ENCODE measurements at regions not wholly inside any gene's neighbourhood (a gene's known extent, or its start where the extent isn't known, plus 50 kb on each side); places are given as distances from the start of the nearest gene placed in this dataset.

GRCh38 chr20:40232756-40233155 lies 456.3 kb downstream of the MAFB start:
- H3K4me3 Mint-ChIP-seq (ENCODE audit: unreplicated experiment): no peak overlapping the region
- peaks cover 13% of the 10 kb centered on the region for H3K27me3 Mint-ChIP-seq (ENCODE audit: low read depth)
- peaks cover 3% of the 10 kb centered on the region for H3K9me3 Mint-ChIP-seq (ENCODE audit: low read depth)
- no peak for TF ChIP-seq CTCF (IDR thresholded peaks at IDR 0.05)
- H3K36me3 Mint-ChIP-seq (ENCODE audit: low read depth): no peaks in the 10 kb centered on the region
- H3K27ac Mint-ChIP-seq (ENCODE audit: unreplicated experiment): no peak overlapping the region
- peaks cover 20% of the 10 kb centered on the region for H3K4me1 Mint-ChIP-seq (ENCODE audit: low read depth)
- no peak for DNase-seq (ENCODE audit: low spot score)

GRCh38 chr20:40232273-40232672 lies 456.8 kb downstream of the MAFB start:
- H3K27me3 Mint-ChIP-seq (ENCODE audit: low read depth): peaks cover 13% of the 10 kb centered on the region
- H3K9me3 Mint-ChIP-seq (ENCODE audit: low read depth): peaks cover 3% of the 10 kb centered on the region
- no peak for TF ChIP-seq CTCF (IDR thresholded peaks at IDR 0.05)
- no peak overlapping the region for H3K4me3 Mint-ChIP-seq (ENCODE audit: unreplicated experiment)
- peaks cover 20% of the 10 kb centered on the region for H3K4me1 Mint-ChIP-seq (ENCODE audit: low read depth)
- DNase-seq (ENCODE audit: low spot score): no peak
- H3K36me3 Mint-ChIP-seq (ENCODE audit: low read depth): no peaks in the 10 kb centered on the region
- no peak overlapping the region for H3K27ac Mint-ChIP-seq (ENCODE audit: unreplicated experiment)

DNA sequence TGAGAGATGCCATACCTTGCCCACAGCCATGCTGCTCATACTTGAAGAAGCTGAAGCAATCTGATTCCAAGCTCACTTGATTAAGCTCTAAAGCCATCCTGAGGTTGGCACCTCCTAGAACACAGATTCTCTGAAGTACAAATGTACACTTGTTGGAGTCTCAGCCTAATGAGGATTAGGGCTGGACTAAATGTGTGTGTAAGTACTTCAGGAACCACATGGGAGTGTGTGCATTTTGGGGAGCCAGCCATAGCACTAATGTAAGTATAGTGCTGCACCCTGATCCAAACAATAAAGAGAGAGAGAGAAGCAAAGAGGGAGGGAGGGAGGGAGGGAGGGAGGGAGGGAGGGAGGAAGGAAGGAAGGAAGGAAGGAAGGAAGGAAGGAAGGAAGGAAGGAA lies 458.6 kb downstream of the MAFB start:
- no peak overlapping the region for H3K4me3 Mint-ChIP-seq (ENCODE audit: unreplicated experiment)
- peaks cover 3% of the 10 kb centered on the region for H3K9me3 Mint-ChIP-seq (ENCODE audit: low read depth)
- no peak for TF ChIP-seq CTCF (IDR thresholded peaks at IDR 0.05)
- peaks cover 20% of the 10 kb centered on the region for H3K4me1 Mint-ChIP-seq (ENCODE audit: low read depth)
- no peak for DNase-seq (ENCODE audit: low spot score)
- peaks cover 9% of the 10 kb centered on the region for H3K27me3 Mint-ChIP-seq (ENCODE audit: low read depth)
- no peaks in the 10 kb centered on the region for H3K36me3 Mint-ChIP-seq (ENCODE audit: low read depth)
- no peak overlapping the region for H3K27ac Mint-ChIP-seq (ENCODE audit: unreplicated experiment)

DNA sequence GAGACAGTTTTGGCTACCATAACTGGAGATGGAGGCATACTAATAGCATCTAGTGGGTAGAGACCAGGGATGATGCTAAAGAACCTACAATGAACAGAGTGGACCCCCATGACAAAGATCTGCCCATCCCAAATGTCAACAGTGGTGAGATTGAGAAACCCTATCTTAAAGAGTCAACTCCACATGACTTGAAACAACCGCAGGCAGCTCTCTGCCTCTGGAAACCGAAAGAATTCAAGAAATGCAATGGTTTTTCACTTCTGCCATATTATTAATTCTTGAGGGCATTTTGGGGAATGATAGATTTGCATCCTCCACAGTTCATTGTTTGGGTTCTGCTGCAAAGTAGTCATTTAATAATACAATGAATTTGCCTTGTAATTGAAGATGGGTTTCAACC lies 463.4 kb downstream of the MAFB start:
- Mint-ChIP-seq H3K36me3 (ENCODE audit: low read depth) (no peaks in the 10 kb centered on the region), H3K27ac (ENCODE audit: unreplicated experiment) (no peak overlapping the region), H3K4me3 (ENCODE audit: unreplicated experiment) (no peak overlapping the region), H3K9me3 (ENCODE audit: low read depth) (no peaks in the 10 kb centered on the region), H3K4me1 (ENCODE audit: low read depth) (no peaks in the 10 kb centered on the region), H3K27me3 (ENCODE audit: low read depth) (peaks cover 9% of the 10 kb centered on the region)
- TF ChIP-seq CTCF (IDR thresholded peaks at IDR 0.05): no peak
- no peak for DNase-seq (ENCODE audit: low spot score)

- TF ChIP-seq CTCF (IDR thresholded peaks at IDR 0.05): no peak
- DNase-seq (ENCODE audit: low spot score): no peak
- H3K9me3 Mint-ChIP-seq (ENCODE audit: low read depth): no peaks in the 10 kb centered on the region
- H3K27ac Mint-ChIP-seq (ENCODE audit: unreplicated experiment): no peak overlapping the region
- peaks cover 9% of the 10 kb centered on the region for H3K27me3 Mint-ChIP-seq (ENCODE audit: low read depth)
- H3K4me3 Mint-ChIP-seq (ENCODE audit: unreplicated experiment): no peak overlapping the region
- H3K4me1 Mint-ChIP-seq (ENCODE audit: low read depth): no peaks in the 10 kb centered on the region
- H3K36me3 Mint-ChIP-seq (ENCODE audit: low read depth): no peaks in the 10 kb centered on the region
These were observed 465.2 kb downstream of the MAFB start for GRCh38 chr20:40223810-40224209.

Data from chondrocyte (in vitro differentiated cells).